AG08395 (cell line): ENCODE measurements at regions not wholly inside any gene's neighbourhood (a gene's known extent, or its start where the extent isn't known, plus 50 kb on each side); places are given as distances from the start of the nearest gene placed in this dataset.

Experiments used
- DNase-seq: peaks from one replicate; pipeline ENCODE4 v3.0.0; 2012; ENCODE audit warnings: mixed read lengths, low spot score

GRCh38 chr2:139403948-139404347, 623.8 kb upstream of the NXPH2 start:
- DNase-seq: no peak

DNA sequence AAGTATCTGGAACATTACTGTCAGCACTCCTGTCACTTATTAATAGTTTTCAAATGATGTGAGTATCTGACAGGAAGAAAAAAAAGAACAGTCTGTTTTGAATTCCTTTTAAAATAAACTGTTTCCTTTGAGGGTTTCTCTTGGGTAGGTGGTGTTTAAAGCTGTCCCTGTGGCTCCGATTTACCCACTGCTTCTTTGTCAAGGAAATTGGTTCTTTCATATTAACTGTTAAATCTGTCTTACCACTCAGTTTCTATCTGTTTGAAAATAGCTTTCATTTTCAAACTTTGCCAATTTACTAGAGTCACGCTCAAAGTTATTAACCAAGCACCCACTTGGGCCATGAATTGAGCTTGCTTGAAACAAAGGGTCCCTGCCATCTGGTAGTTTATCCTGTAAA, 614.6 kb upstream of the NXPH2 start:
- DNase-seq: no peak

DNA sequence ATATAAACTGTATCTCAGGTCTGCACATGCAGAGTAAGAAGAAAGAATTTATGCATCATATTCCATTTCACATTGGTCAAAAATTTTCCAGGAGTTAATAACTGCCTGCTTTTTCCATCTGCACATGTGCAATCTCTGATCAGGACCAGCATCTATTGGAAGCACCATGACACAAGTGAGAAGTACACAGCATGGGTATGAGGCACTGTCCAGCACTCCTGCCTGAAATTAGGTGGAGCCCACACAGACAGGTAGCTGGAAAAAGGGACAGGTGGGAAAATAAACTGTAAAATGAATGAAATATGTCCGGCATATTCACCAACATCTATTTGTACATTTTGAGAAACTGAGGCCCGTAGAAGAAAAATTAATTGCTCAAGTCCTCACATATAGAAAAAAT, 609.2 kb upstream of the NXPH2 start:
- no peak for DNase-seq

DNA sequence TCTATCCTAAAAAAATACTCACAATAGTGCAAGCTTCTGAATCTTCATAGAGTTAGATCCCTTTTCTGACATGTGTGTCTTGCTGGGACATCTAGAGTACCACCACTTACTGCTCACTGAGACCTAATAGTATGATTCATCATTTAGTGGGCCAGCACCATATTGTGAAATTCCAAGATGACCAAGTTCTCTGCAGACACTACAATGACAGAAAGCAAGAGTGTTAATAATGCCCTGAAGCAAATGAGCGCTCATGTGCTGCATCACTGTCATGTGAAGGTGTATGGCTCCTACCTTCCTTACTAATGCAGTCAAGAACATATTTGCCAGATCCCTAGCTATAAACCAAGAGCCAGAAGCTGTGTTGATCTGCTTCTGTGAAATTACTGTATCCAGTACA, 606.2 kb upstream of the NXPH2 start:
- no peak for DNase-seq

DNA sequence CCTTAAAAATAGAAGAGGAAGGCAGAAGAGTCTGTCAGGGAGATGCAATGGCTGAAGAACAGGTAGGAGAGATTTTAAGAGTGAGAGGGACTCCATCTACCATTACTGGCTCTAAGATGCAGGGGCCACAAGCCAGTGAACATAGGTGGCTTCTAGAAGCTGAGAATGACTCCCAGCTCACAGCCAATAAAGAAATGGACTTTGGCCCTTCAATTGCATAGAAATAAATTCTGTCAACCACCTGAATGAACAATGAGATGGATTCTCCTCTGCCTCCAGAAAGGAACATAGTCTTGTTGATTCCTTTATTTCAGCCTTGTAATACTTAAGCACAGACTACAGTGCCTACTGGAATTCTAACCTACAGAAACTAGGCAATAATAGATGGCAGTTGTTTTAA, 603.3 kb upstream of the NXPH2 start:
- DNase-seq: no peak

DNA sequence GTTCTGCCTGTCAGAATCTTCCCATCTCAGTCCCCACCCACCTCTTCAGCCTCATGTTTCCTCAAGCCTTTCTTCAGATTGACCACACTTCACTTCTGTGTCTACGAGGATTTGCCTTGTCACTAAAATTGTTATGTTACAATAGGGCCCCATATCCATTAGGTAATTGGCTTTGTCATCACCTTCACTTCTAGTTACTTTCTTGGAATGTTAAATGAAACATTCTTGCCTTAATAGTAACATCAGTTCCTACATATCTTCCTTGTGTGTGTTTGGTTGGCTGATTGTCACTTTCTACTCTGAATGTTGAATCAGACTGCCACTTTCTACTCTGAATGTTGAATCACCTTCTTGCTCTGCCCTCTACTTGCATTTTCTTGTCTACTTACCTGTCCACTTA, 599.9 kb upstream of the NXPH2 start:
- DNase-seq: no peak

GRCh38 chr2:139378373-139378772, 598.2 kb upstream of the NXPH2 start:
- DNase-seq: no peak

GRCh38 chr2:139374296-139374850, 594.2 kb upstream of the NXPH2 start:
- DNase-seq: no peak

- DNase-seq: no peak
Measured at GRCh38 chr2:139369423-139370409, 589.5 kb upstream of the NXPH2 start.

- no peak for DNase-seq
Measured at GRCh38 chr2:139367416-139367815, 587.2 kb upstream of the NXPH2 start.

GRCh38 chr2:139366681-139367080, 586.5 kb upstream of the NXPH2 start:
- DNase-seq: no peak

- no peak for DNase-seq
Measured at GRCh38 chr2:139365189-139365588, 585.0 kb upstream of the NXPH2 start.

GRCh38 chr2:139360654-139361053, 580.5 kb upstream of the NXPH2 start:
- no peak for DNase-seq

DNA sequence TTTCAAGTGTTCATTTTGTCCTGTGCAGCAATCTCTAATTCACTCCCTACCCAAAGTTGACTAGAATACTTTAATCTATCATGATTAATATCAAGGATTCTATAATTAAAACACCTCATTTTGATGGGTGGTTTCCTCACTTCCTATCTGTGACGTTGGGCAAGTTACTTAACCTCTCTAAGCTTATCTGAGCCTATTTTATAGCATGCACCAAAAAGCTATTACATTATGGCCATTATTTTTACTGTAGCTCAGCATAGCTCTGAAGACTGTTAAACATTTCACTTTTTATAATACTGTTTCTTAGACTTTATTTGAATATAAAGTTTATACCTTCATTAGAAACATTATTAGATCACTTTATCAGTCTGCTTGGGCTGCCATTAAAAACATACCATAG, 579.6 kb upstream of the NXPH2 start:
- no peak for DNase-seq

- no peak for DNase-seq
Measured at GRCh38 chr2:139357972-139358371, 577.8 kb upstream of the NXPH2 start.

- DNase-seq: no peak
Measured at GRCh38 chr2:139354518-139354917, 574.3 kb upstream of the NXPH2 start.

DNA sequence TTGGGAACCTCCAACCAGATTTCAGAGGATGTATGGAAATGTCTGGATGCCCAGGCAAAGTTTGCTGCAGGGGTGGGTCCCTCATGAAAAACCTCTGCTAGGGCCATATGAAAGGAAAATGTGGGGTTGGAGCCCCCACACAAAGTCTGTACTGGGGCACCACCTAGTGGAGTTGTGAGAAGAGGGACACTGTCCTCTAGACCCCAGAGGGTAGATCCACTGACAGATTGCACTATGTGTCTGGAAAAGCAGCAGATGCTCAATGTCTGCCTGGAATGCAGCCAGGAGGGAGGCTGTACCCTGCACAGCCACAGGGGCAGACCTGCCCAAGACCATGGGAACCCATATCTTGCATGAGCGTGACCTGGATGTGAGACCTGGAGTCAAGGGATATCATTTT, 573.7 kb upstream of the NXPH2 start:
- DNase-seq: no peak

GRCh38 chr2:139317259-139317658, 537.1 kb upstream of the NXPH2 start:
- no peak for DNase-seq

DNA sequence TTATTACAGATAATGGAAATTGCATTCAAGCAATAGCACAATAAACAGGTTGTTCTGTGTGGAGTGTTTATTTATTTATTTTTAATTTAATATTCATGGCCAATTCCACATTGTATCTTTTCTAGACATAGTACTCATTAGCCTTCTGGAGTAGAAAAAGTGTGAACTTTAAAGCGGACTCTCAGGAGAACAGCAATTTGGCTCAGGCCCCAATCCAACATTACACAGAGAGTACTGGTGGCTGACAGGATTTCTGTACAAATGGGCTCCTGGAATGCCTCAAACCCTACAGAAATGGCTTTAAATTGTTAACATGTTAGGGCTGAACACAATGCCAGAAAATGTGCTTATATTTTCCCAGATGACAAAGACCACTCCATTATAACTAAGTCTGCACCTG, 533.9 kb upstream of the NXPH2 start:
- DNase-seq: no peak

DNA sequence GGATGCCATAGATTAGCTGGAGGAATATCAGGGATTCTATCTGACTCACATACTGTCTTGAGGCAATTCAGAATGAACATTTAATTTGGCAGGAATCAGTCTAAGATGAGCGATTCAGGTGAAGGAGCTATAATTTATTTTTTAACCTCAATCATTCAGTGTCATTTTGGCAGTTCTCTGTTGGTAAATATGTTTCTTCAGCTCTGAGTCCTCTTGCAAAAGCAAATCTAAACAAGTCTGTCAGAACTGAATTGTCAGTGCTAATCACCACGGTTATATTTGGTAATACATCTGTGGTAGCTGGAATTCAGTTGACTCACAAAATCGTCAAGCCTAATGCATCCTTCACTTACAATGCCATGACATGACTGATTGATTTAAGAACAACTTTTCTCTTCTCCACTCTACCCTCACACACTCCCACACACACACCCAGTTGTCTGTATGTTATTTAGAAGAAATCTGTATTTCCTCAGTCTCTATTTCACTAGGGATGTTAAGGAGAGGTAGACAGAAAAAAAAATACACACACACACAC, 516.6 kb upstream of the NXPH2 start:
- no peak for DNase-seq

DNA sequence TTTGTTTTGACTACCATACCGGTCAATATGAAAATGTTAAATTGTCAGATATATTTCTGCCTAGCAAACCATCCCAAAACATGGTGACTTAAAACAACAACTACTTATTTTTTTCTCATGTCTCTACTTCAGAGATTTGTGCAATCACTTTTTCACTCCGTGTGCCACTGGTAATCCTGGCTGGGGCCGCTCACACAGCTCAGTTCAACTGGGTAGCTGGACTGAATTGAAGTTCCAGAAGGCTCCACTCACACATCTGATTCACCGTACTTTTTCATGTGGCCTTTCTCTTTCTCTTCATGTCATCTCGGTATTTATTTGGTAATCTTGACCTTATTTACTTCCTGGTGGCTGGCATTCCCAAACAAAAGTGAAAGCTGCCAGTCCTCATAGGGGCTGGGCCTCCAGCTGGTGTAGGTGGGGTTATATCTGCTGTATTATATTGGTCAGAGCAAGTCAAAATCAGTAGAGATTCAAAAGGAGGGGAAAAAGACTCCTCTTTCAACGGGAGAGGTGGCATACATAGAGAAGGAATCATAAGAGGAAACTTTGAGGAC, 513.9 kb upstream of the NXPH2 start:
- DNase-seq: no peak

DNA sequence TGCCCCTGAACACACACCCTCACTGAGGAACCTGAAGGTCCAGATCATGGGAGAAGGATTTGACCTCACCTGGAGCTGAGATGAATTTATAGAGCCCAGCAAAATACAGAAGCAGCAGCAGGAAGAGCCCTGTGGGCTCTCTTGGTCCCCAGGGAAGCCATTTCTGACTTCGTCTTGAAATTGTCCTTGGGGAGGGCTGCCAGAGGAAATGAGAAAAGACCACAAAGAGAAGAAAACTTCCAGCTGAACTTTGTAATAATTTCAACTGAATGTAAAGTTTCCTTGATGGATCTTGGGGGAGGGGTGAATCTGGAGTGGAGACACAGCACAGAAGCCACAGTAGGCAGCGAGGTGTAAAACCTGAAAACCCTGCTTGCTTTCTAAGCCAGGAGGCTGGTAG, 500.9 kb upstream of the NXPH2 start:
- DNase-seq: no peak

GRCh38 chr2:139271879-139272278, 491.7 kb upstream of the NXPH2 start:
- DNase-seq: no peak
